GM06990 (cell line): ENCODE measurements at regions not wholly inside any gene's neighbourhood (a gene's known extent, or its start where the extent isn't known, plus 50 kb on each side); places are given as distances from the start of the nearest gene placed in this dataset.

Source experiments
- DNase-seq: peaks from one replicate; pipeline ENCODE4 v3.0.0-alpha.2; 2011; ENCODE audit not compliant: insufficient read length; ENCODE audit errors: extremely low read depth
- H3K27me3 ChIP-seq: replicated peaks from 2 replicates; pipeline ENCODE4 v1.6.0; 2011; ENCODE audit warnings: low read length; ENCODE audit not compliant: control insufficient read depth, insufficient read depth
- H3K36me3 ChIP-seq: 2 replicates; pipeline ENCODE4 v1.5.1; 2011; ENCODE audit warnings: low read length; ENCODE audit not compliant: control insufficient read depth, insufficient read depth
- H3K4me3 ChIP-seq: replicated peaks from 2 replicates; pipeline ENCODE4 v1.5.1; 2011; ENCODE audit warnings: low read depth, mild to moderate bottlenecking, control low read depth, low read length
- TF ChIP-seq, protein P1 (sequence below): IDR thresholded peaks from 2 replicates; pipeline ENCODE4 v1.5.1; 2011; ENCODE audit warnings: low read length, control low read depth, mild to moderate bottlenecking, inconsistent platforms; ENCODE audit not compliant: insufficient read depth, poor library complexity, severe bottlenecking

DNA sequence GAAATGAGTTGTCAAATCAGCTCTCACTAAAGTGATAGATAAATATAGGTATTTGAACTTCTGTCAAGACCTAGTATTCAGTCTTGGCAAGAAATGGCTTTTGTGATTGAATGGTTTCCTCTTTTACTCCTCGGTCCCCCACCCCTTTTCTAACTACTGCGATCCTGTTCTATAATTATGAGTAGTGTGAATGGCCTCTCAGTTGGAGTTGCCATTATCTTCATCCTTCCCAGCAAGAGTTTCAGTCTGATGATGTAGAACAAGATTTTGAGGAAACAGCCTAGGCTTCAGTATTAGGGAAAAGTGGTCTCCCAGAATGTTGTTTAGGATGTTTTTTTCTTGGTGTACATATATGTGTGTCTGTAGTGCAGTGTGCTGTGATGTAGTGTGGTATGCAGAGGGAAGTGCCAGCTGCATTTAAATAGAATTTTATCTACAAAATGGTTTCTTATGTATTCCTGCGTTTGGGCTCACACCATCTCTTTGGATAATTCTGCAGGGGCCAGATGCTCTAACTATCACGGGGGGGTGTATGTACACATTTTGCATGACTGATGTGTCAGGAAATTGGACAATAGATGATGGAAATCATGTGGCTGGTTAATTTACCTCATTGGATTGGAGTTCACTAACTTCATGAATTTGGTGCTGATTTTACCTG, 180.1 kb upstream of the MMS22L start:
- TF ChIP-seq, protein P1, sequence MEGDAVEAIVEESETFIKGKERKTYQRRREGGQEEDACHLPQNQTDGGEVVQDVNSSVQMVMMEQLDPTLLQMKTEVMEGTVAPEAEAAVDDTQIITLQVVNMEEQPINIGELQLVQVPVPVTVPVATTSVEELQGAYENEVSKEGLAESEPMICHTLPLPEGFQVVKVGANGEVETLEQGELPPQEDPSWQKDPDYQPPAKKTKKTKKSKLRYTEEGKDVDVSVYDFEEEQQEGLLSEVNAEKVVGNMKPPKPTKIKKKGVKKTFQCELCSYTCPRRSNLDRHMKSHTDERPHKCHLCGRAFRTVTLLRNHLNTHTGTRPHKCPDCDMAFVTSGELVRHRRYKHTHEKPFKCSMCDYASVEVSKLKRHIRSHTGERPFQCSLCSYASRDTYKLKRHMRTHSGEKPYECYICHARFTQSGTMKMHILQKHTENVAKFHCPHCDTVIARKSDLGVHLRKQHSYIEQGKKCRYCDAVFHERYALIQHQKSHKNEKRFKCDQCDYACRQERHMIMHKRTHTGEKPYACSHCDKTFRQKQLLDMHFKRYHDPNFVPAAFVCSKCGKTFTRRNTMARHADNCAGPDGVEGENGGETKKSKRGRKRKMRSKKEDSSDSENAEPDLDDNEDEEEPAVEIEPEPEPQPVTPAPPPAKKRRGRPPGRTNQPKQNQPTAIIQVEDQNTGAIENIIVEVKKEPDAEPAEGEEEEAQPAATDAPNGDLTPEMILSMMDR: no peak
- Histone ChIP-seq H3K36me3 (no peaks in the 10 kb centered on the region), H3K4me3 (no peak overlapping the region), H3K27me3 (no peaks in the 10 kb centered on the region)
- no peak for DNase-seq

GRCh38 chr6:97465877-97466561, 183.0 kb upstream of the MMS22L start:
- Histone ChIP-seq H3K4me3 (no peak overlapping the region), H3K36me3 (no peaks in the 10 kb centered on the region), H3K27me3 (no peaks in the 10 kb centered on the region)
- TF ChIP-seq, protein P1: no peak
- no peak for DNase-seq

GRCh38 chr6:97468981-97469380, 186.0 kb upstream of the MMS22L start:
- TF ChIP-seq, protein P1: no peak
- Histone ChIP-seq H3K4me3 (no peak overlapping the region), H3K27me3 (no peaks in the 10 kb centered on the region), H3K36me3 (no peaks in the 10 kb centered on the region)
- DNase-seq: no peak

- TF ChIP-seq, protein P1: no peak
Measured at GRCh38 chr6:97469451-97469850, 186.4 kb upstream of the MMS22L start.

GRCh38 chr6:97470322-97470721, 187.3 kb upstream of the MMS22L start:
- H3K4me3 ChIP-seq: no peak overlapping the region
- H3K27me3 ChIP-seq: no peaks in the 10 kb centered on the region
- H3K36me3 ChIP-seq: no peaks in the 10 kb centered on the region
- no peak for DNase-seq
- TF ChIP-seq, protein P1: no peak

More at GRCh38 chr6:97469451-97469850, 186.4 kb upstream of the MMS22L start:
- Histone ChIP-seq H3K27me3 (no peaks in the 10 kb centered on the region), H3K4me3 (no peak overlapping the region), H3K36me3 (no peaks in the 10 kb centered on the region)
- no peak for DNase-seq

DNA sequence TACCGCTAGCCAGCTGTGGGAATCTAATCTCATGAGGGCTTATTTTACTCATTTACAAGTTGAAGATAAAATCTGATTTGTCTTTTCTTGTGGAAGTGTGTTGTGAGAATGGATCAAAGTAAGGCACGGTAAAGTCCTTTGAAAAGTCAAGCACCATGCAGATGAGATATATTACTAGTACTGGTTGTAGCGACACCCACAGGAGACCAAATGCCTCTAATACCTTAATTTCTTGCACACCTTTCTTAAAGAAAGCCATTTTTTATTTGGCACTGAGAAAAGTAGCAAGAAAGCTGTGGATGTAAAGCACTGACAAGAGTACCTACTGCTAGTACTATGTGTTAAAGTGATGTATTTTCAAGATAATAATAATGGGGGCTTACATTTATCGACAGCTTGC, 191.0 kb upstream of the MMS22L start:
- Histone ChIP-seq H3K36me3 (no peaks in the 10 kb centered on the region), H3K27me3 (no peaks in the 10 kb centered on the region), H3K4me3 (no peak overlapping the region)
- TF ChIP-seq, protein P1: no peak
- no peak for DNase-seq
